A549 (cell line): ENCODE measurements at regions not wholly inside any gene's neighbourhood (a gene's known extent, or its start where the extent isn't known, plus 50 kb on each side); places are given as distances from the start of the nearest gene placed in this dataset.

Experiments used
- CTCF ChIP-seq: fragments of >200 bp; sonication (Bioruptor Twin); formaldehyde crosslinking; IDR thresholded peaks from 3 replicates; pipeline ENCODE4 v1.5.1; 2016
- NR3C1 ChIP-seq: fragments of >200 bp; sonication (Bioruptor Twin); formaldehyde crosslinking; IDR thresholded peaks from 3 replicates; pipeline ENCODE4 v1.6.1; 2017
- SREBF2 ChIP-seq: fragments of 450-650 bp; IDR thresholded peaks from 2 replicates; pipeline ENCODE4 v1.6.1; 2014; ENCODE audit warnings: mild to moderate bottlenecking, moderate library complexity
- TFCP2L1 ChIP-seq: fragments of 250-450 bp; sonication (Bioruptor Pico); IDR thresholded peaks from 2 replicates; pipeline ENCODE4 v1.5.0; 2021; ENCODE audit warnings: mild to moderate bottlenecking
- ZNF302 ChIP-seq: fragments of 250-450 bp; sonication (Bioruptor Pico); IDR thresholded peaks from 2 replicates; pipeline ENCODE4 v1.9.0; 2021; ENCODE audit warnings: inconsistent platforms, mild to moderate bottlenecking, moderate library complexity

- TF ChIP-seq NR3C1 (no peak), ZNF302 (CRISPR knock-in tag) (no peak), CTCF (no peak), SREBF2 (no peak), TFCP2L1 (CRISPR knock-in tag) (no peak)
These were observed 197.8 kb upstream of the TMEM72 start for GRCh38 chr10:44713307-44713706.
